HG02763 (cell line): ENCODE measurements at regions not wholly inside any gene's neighbourhood (a gene's known extent, or its start where the extent isn't known, plus 50 kb on each side); places are given as distances from the start of the nearest gene placed in this dataset.

Source experiments
- ATAC-seq: cut with Tn5 transposase; IDR thresholded peaks from one replicate; pipeline ENCODE4 v1.9.1; 2021; ENCODE audit warnings: mild to moderate bottlenecking, moderate library complexity; ENCODE audit not compliant: unreplicated experiment

GRCh38 chr18:46265196-46266156 lies 161.3 kb downstream of the HAUS1 start:
- no peak for ATAC-seq

- ATAC-seq, result no peak
These were observed 162.3 kb downstream of the HAUS1 start for GRCh38 chr18:46266473-46266872.

GRCh38 chr18:46268671-46269070 lies 164.5 kb downstream of the HAUS1 start:
- ATAC-seq, result no peak

DNA sequence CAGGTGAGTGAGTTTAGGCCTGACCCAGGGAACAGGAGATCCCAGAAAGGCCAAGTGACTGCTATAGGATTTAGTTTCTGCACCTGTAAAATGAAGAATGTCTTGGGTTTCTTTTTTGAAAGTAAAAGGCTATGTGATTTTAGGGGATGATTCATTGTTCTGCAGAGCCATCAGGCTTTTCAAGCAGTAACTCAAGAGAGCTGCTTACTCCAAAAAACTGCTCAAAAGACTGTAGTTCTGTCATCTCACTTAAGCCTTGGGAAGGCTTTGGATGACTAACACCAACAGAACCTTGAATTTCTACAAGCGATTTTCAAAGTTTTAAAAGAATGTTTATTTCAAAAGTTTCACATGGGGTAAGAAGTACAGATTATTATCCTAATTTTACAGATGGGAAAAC lies 165.1 kb downstream of the HAUS1 start:
- ATAC-seq, result no peak

- no peak for ATAC-seq
These were observed 167.3 kb downstream of the HAUS1 start for GRCh38 chr18:46271488-46271887.

DNA sequence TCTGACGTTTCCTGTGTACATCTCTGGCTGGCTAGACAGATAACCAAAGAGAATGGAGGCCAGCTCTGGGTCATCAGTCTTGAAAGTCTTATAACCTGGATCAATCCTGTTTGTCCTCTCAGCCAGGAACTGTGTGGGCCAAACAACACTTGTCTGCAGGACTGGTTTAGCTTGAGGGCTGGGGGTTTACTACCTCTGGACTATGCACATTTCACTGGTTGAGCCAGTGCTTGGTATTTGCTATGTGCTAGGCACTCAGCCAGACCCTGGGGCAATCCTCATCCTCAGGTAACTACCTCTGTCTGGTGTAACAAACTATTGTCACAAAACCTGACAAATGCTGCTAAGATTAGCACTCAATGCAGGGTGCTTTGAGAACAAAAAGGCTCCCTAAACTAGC lies 169.7 kb downstream of the HAUS1 start:
- no peak for ATAC-seq

- no peak for ATAC-seq
These were observed 170.1 kb downstream of the HAUS1 start for GRCh38 chr18:46274266-46274665.

DNA sequence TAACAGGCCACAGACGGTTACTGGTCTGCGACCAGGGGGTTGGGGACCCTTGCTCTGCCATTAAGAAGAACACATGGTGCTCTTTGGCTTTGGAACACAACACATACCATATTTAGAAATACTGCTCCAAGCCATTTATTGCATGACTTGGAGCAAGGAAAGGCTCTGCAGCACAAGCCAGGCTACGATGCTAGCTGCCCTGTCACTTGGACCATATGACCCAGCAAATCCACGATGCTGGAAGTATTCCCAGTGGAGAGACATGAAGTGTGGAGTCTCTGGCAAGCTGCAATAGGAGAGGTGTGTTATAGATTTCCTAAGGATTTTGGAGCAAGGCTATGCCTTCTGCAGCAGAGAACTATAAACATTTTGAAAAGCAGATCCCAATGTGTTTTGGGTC lies 171.2 kb downstream of the HAUS1 start:
- no peak for ATAC-seq

- no peak for ATAC-seq
These were observed 172.6 kb downstream of the HAUS1 start for GRCh38 chr18:46276748-46277147.

DNA sequence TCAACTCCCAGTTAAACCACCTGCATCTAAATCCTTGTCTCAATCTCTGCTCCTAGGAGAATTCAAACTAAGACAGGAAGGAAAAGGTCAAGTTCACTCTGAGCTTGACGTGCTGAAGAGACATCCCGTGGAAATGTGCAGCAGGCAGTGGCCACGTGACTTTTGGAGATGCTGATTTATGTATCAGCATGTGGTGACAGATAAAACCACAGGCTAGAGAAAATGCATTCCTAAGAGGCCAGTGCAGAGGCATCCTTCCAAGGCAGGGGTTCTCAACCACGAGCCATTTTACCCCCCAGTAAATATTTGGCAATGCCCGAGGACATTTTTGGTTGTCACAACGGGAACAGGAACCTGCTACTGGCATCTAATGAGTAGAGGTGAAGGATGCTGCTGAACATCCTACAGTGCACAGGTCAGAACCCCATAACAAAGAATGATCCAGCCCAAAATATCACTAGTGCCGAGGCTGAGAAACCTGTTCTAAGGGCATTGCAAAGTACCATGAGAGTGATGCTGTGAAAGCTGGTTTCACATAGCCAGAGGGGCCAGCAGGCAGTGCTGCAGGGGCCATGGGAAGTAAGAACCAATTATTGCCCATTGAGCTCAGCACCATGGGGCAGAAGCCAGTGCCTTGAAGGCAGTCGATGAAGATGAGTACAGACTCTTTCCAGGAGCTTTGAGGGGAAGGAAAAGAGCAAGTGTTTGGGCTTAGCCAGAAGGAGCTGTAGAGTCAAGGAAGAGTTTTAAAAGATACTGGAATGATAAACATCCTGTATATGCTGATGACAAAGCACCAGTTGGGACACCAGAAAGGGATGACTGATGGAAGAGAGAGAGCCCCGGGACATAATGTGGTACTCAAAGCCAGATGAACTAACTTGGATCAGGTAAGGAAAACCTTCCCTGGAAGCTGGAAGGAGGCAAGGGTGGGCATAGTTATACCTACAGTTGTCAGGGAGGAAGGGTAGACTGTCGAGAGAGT lies 174.6 kb downstream of the HAUS1 start:
- ATAC-seq, result no peak

DNA sequence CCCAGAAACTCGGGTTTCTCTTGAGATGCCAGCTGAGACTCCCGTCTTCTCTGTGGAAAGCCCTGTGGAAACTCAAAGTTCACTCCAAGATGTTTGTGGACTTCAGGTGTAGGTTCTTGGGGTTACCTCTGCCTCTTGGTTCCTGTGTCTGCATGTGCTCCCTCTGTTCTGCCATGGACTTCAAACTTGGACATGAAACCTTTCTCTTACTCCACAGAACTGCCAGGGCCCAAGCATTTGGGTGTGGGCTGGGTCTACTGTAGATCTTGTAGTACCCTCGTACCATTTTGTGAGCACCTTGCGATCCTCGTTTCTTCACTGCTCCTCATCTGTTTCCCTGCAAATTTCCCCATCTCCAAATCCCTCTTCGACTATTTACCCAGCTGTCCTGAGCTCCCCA lies 175.5 kb downstream of the HAUS1 start:
- ATAC-seq, result no peak

DNA sequence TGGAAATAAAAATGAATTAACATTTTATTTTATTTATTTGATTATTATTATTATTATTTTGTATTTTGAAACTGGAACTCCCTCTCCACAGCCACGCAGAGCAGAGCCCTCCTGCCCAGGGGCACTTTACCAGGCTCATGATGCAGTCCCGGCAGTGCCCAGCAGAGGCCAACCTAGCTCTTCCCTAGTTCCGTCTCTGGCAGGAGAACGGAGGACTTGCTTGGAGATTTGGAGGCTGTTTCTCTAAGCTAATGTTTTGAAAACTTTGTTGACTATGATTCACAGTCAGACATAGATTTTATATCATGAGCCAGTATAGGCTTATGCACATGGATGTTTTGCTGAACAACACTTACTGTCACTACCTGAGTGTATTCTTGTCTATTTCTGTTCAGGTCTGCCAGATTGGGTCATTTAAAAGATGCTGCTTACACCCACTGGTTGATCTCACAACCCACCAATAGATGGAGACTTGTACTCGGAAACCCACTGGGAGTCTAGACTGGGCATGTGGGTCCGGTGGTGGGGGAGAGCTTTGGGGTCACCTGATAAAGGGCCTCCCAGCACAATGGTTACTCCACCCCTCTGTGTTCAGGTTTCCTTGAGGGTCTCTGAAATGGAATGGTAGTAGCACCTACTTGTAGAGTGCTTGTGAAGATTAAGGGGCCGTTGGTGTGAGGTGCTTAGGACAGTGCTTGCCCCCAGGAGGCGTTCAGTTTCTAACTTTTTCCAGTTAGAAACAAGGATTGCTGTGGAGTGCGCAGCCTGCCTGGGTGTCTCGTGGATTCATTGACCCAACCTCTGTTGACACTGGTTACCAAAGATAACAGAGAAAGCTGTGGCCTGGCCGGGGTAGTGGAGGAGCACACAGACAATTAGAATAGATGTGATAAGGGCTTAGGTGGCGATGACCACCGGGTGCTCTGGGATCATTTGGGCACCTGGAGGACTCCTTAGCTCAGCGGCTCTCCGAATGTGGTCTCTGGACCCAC lies 177.3 kb downstream of the HAUS1 start:
- peak; percentile 68 for ATAC-seq

DNA sequence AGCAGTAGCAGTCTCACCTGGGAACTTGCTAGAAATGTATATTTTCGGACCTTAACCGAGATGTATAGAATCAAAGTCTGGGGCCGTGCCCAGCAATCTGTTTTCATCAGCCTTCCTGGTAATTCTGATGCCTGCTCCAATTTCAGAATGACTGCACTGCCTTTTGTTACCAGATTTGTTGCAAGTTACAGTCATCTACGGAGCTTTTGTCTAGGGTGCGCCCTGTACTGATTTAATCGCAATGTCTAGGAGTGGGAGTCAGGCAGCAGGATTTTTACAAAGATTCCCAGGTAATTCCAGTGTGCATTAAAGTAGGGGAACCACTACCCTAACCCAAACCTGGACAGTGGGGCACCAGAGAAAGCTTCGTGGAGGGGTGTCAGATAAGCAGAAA lies 178.0 kb downstream of the HAUS1 start:
- no peak for ATAC-seq

GRCh38 chr18:46282646-46283045 lies 178.5 kb downstream of the HAUS1 start:
- ATAC-seq, result no peak

DNA sequence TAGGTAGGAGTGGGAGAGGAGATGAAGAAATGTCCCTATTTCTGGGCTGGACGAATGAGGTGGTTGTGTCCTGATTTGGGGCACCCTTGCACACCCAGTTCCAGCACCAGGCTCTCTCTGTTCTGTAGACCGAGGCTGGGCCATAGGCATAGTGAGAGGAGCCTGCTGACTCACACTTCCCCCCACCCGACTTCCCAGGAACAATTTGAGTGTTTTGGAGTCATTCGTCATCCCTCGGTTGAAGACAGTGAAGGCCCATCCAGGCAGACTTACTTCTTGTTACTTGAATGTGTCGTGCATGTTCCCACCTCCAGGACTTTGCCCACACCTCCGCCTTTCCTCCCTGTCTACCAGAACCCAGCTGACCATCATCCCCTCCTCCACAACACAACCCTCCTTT lies 179.1 kb downstream of the HAUS1 start:
- ATAC-seq, result no peak

GRCh38 chr18:46283895-46284295 lies 179.7 kb downstream of the HAUS1 start:
- ATAC-seq, result no peak

DNA sequence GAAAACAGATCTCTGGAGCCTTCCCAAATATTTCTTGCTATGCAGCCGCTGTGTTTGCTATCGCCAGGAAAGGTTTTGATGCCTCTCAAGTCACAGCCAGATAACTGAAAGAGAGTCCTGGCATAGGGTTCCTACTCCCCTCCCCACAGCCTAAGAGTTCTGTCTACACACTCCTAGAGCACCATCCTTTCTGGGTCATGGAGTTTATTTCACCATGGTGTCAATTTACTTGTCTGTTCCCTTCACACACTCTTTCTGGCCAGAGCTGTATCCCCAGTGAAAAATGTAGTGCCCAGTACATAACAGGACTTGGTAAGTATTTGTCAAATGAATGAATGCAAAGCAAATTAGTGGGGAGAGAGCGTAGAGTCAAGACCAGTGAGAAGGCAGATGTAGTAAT lies 185.3 kb downstream of the HAUS1 start:
- no peak for ATAC-seq

DNA sequence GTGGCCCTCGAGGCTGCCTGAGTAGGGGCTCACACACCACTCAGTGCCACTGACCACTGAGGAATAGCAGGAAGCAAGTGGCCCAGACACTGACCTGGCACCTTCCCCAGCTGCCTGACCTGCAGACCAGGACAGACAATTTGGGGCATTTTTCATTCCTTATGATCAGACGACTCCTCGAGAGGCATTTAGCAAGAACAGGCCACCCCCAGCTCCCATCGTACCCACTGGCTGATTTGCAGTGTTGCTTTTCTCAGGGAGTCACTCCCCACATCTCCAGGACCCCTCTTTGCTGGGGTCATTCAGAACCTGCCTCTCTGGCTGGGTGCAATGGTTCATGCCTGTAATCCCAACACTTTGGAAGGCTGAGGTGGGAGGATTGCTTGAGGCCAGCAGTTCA lies 185.7 kb downstream of the HAUS1 start:
- ATAC-seq, result no peak

DNA sequence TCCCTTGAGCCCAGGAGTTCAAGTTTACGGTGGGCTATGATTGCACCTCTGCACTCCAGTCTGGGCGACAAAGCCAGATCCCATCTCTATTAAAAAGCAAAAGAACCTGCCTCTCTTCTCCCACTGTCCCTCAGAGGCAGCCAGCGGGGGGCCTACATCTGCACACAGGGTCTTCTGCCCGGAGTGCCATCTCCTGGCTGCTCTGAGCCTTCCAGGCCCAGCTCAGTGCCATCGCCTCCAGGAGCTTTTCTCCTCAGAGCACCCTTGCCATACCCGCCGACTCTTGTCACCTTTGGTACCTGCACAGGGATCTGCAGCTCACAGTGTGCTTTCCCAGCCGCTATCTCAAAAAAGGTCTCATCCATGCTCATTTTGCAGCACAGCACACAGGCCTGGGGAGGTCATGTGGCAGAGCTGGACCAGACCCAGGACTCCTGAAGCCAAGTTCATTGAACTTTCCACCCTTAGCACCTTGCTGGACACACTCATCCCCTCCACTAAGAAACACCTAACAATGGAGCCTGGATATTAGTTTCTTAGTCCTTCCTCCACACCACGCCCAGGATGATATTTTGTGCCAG lies 186.3 kb downstream of the HAUS1 start:
- no peak for ATAC-seq

- no peak for ATAC-seq
These were observed 187.0 kb downstream of the HAUS1 start for GRCh38 chr18:46291149-46291548.
